ENCODE measurements at regions not wholly inside any gene's neighbourhood (a gene's known extent, or its start where the extent isn't known, plus 50 kb on each side); places are given as distances from the start of the nearest gene placed in this dataset.

- TF ChIP-seq EZH2 (IDR thresholded peaks at IDR 0.05; ENCODE audit: insufficient read depth, poor library complexity, severe bottlenecking) (no peak), EZH2phosphoT487 (IDR thresholded peaks at IDR 0.05; ENCODE audit: insufficient read depth, low read depth) (no peak)
Measured at GRCh38 chr14:38799671-38800070, 303.4 kb downstream of the SEC23A start.

All from GM23248 (cell line).